ENCODE measurements at regions not wholly inside any gene's neighbourhood (a gene's known extent, or its start where the extent isn't known, plus 50 kb on each side); places are given as distances from the start of the nearest gene placed in this dataset.
"Not testable (repeated sequence)": the region's sequence is repeated elsewhere in the genome, so short reads cannot be mapped to it uniquely, and the experiment has no call there.

DNA sequence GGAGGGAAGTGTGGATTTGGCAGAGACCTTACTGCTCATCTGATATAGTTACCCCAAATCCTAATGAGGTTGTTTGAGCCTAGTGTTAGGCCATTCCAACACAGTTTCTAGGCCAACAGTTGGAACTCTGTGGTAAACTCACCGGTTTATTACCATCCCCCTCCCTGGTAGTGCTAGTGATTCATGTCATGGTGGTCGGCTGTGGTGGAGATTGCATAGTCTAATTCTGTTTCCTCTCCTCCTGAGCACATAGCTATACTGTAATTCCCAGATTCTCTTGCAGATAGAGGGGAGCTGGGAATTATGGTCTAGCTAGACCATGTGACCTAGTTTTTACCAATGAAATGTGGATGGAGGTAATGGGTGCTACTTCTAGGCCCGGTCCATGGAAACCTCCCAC lies 123.7 kb upstream of the KIF26B start:
- DNase-seq: no peak

DNA sequence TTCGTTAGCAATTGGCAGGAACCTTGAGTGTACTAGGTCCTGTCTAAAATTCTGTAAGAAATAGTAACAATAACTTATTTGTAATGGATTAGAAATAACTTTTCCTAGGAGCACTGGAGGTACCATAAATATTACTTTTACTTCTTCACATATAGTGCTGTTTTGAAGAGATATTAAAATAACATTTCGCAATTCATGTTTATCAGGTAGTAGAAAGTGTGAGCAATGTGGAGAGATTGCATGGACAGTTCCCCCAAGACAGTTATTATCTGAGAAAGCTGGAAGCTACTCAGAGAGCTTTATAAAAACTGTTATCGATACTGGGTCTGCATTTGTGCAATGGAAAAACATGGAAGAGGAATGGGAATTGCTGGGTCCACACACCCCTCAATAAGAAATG lies 128.5 kb upstream of the KIF26B start:
- DNase-seq: no peak

DNA sequence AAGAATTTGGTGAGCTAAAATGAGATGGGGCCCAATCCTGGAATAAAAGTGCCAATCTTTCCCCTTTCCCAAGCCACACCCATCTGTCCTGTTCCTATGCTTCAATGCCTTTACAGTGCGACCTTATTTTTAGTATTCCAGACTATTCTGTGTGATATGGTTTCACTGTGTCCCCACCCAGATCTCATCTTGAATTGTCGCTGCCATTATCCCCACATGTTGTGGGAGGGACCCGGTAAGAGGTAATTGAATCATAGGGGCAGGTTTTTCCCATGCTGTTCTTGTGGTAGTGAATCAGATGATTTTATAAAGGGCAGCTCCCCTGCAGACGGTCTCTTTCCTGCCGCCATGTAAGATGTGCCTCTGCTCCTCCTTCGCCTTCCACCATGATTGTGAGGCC lies 129.3 kb upstream of the KIF26B start:
- no peak for DNase-seq

DNA sequence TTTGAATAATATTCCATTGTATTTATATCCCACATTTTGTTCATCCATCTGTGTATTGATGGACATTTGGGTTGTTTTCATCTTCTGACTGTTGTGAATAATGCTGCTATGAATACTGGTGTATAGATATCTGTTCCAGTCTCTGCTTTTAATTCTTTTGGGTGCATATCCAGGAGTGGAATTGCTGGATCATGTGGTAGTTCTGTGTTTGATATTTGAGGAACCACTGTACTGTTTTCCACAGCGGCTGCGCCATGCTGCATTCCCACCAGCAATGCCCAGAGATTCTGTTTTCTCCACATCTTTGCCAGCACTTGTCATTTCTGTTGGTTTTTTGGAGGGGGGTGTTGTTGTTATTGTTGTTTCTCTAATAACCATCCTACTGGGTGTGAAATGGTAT lies 131.6 kb upstream of the KIF26B start:
- DNase-seq: no peak

DNA sequence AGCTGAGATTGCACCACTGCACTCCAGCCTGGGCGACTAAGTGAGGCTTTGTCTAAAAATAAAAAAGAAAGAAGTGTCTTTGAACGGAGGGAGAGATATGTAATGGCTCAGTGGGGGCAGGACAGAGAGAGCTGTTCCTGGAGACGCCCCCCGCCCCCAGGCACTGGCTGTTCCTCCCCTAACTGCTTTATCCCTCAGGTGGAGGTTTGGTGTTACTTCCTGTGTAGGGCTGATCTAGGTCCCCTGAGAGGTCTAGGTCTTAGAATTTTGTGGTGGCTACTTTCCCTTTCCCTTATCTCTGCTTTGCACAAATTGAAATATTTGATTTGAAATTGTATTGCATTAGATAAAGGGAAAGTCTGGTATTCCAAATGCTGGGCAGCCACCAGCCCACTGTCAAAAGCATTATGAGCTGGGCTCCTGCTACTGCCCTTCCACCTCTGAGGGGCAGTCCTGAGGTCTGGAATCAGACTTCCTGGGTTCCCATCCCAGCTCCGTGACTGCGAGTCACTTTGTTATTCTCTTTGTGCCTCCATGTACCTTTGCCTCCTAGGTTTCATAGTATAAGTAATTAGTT lies 134.8 kb upstream of the KIF26B start:
- DNase-seq: no peak

DNA sequence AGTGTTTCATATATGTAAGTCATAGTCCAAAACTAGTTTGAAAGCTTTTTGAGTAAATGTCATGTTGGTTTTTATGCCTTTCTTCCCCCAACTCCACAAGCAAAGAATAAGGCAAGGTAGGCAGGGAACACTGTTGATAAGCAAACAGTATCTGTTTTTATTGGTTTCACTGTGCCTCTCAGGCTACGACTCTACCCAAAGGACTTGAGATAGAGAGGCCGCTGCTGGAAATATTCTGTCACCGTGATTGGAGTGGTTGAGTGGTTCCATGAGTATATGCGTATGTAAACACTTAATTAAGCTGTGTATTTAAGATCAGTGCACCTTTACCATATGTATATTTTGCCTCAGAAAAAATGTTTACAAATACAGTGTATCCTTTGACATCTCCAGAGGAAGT lies 138.1 kb upstream of the KIF26B start:
- DNase-seq: no peak

DNA sequence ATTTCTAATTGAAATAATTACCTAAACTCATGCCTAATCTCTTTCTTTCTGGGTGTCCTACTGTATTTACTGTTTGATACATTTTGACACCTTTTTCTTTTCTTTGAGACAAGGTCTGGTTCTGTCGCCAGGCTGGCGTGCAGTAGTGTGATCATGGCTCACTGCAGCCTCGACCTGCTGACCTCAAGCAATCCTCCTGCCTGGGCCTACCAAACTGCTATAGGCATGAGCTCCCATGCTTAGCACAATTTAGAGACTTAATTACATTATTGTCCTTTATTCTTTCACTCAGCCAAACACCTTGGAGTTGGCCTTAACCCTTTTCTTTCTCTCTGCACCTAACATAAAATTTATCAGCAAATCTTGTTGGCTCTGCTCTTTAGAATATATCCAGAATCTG lies 139.8 kb upstream of the KIF26B start:
- DNase-seq: no peak

DNA sequence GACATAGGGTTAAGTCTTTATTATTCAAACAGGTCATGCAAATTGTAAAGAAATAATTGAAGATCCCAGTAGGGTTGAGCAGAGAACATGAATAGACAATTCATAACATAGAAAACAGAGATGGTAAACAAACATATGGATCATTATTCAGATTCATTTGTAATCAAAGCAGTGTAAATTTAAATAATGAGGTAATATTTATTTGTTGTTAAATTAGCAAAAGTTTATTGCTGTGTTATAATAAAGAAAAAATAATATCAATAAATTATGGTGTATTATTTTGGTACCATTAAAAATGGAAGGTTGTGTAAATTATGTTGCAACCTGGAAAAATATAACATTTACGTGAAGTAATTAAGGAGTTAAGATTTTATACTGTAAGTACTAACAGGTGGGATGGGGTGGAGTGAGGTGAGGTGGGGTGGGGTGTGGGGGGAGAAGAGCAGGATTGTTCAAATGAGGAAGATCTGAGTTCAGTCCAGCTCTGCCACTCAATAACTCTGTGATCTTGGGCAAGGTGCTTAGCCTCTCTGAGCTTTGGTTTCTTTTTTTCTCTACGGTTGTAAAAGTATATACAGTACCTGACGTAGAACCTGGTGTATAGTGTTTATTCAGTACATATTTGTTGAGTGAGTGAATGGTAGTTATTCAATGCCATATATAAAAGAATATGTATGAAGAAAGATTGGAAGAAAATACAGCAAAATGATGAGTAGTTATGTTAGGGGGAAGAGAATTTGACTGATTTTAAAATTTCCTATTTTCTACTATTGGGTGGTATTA lies 140.3 kb upstream of the KIF26B start:
- DNase-seq: no peak

DNA sequence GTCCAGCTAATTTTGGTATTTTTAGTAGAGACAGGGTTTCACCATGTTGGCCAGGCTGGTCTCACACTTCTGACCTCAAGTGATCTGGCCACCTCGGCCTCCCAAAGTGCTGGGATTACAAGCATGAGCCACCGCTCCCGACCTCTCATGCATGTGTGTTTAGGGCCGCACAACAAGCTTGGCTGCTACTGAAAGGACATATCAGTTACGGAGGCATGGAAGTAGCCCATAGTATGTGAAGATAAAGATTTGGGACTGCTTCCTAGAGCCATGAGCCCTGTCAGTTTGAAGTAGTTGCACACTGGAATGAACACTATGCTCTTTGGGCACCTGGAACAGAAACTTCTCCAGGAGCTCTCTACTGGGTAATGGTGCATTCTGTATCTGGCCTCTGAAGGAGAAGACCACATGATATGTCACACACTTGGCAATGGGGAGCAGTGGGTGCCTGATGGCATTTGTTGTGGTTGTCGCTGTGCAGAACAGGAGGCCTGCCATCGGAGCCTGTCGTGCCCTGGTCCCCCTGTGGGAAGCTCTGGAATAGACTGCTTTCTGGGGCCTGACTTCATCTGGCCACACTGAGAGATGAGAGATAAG lies 144.7 kb upstream of the KIF26B start:
- DNase-seq: no peak

DNA sequence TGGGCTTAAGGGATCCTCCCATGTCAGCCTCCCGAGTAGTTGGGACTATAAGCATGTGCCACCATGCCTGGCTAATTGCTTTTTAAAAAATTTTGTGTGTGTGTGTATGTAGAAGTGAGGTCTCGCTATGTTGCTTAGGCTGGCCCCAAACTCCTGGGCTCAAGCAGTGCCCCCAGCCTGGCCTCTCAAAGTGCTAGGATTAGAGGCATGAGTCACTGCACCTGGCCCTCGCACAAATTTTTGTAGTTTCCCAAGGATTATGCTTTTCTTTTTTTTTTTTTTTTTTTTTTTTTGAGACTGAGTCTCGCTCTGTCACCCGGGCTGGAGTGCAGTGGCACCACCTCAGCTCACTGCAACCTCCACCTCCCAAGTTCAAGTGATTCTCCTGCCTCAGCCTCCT lies 144.4 kb upstream of the HNRNPU start:
- DNase-seq: no peak

DNA sequence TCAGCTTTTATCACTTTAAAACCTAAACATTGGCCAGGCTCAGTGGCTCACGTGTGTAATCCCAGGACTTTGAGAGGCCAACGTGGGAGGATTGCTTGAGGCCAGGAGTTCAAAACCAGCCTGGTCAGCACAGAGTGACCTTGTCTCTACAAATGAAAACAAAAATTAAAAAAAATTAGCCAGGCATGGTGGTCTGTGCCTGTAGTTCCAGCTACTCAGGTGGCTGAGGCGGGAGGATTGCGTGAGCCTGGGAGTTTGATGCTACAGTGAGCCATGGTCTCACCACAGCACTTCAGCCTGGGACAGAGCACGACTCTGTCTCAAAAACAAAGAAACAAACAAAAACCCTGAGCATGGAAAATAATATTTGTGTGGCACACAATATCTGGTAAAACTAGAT lies 143.5 kb upstream of the HNRNPU start:
- no peak for DNase-seq

DNA sequence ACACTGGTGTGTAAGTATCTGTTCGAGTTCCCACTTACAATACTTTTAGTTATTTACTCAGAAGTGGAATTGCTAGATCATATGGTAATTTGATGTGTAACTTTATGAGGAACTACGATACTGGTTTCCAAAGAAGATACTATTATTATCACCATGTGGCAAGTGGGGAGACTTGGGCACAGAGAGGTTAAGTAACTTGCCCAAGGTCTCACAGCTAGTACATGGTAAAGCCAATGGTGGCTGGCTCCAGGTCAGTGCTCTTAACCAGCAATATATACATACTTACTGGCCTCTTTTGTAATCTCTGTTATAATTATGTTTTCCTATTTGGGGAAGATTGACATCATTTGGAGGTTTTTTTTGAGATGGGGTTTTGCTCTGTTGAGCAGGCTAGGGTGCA lies 138.9 kb upstream of the HNRNPU start:
- no peak for DNase-seq

DNA sequence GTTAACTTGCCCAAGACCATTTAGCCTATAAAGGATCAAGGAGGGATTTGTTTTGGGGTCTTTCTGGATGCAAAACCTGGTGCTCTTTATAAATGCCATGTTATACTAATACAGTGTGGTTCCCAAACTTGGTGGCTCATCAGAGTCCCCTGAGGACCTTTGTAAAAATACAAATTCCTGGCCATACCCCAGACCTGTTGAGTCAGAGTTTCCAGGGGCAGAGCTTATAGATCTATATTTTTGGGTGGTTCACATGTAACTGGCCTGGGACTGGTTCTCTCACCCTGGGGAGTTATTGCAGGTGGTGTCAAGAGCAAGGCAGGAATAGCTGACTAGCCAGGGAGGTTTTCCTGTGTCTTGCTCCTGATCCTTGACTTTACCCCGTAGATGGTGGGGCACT lies 136.9 kb upstream of the HNRNPU start:
- DNase-seq: no peak

DNA sequence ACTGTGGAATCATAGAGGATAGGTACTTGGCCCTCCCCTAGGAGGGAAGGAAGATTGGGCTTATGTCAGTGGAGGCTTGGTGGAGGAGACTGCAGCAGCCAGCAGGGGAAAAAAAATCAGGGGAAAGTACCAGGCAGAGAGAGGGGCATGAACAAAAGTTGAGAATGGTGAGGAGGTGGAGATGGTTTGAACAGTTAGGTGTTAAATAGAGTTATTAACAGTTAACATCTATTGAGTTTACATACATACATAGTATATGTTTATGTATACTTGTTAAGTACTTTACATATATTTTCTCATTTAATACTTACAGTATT lies 136.5 kb upstream of the HNRNPU start:
- no peak for DNase-seq

DNA sequence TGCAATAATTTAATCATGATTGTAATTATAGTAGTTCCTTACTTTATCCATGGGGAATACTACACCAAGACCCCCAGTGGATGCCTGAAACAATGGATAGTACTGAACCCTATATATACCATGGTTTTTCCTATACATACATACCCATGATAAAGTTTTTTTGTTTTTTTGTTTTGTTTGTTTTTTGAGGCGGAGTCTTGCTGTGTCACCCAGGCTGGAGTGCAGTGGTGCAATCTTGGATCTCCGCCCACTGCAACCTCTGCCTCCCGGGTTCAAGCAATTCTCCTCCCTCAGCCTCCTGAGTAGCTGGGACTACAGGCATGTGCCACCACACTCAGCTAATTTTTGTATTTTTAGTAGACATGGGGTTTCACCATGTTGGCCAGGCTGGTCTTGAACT lies 135.3 kb upstream of the HNRNPU start:
- DNase-seq: not testable (repeated sequence)

DNA sequence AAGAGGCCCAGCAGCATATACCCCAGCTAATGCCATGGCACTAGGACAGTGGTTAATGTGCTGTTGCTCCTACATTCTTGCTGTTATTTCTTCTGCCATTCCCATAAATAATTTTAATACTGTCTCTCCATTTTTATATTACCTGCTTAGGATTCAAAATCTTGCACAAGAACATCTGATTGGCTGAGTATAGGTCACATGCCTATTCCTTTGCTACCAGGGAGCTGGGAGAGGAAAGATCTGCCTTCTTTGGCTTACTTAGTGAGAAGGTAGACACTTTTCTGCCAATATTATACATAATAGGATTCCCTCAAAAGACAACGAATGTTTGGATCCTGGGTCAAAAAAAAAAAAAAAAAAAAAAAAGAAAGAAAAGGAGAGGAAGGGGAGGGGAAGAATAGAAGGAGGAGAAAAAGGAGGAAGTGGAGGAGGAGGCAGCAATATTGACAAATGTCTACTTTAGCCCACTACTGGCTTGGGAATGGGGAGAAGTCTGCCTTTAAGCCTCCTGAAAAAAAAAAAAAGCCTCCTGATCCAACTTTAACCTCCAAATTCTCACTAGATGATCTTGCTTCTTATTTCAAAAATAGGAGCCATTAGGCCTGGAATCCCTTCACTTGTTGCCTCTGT lies 134.5 kb upstream of the HNRNPU start:
- DNase-seq: no peak

DNA sequence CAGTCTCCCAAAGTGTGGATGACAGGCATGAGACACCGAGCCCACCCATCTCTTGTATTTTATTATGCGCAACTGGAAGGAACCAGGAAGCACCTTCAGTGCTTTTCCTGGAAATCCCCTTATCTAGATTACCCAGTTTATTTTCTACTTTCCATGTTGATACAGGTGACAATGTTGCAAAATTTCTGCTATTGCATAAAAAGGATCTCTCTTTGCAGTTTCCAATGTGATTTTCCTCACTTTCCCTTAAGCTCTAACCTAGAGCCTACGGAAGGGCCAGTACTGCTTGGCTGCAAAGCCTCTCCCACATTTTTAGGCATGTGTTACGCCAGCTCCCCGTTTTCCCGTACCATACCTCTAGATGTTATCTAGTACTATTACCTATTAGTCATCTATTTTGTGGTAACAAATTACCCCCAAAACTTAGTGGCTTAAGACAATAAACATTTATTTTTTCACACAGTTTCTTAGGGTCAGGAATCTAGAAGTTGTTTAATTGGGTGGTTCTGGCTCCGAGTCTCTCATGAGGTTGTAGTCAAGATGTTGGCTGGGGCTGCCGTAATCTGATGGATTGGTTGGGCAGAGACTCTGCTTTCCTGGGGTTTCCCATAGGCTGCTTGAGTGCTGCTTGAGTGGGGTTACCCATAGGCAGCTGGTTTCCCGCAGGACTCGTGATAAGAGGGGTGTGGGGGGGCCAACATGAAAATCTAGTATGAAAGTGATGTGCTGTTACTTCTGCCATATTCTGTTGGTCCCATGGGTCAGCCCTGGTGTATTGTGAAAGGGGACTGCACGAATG lies 131.5 kb upstream of the HNRNPU start:
- DNase-seq: no peak

DNA sequence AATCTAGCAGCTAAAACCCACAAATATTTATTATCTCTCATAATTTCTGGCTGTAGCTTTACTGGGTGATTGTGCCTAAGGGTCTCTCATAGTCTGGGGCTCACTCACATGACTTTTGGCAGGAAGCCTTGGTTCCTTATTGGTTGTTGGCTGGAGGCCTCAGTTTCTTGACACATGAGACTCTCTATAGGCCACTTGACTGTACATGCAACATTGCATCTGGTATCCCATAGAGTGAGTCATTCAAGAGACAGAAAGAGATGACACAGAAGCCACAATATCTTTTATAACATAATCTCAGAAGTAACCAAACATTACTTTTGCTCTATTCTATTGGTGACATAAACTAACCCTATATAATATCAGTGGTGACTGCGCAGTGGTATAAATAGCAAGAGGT lies 128.5 kb upstream of the HNRNPU start:
- DNase-seq: no peak

DNA sequence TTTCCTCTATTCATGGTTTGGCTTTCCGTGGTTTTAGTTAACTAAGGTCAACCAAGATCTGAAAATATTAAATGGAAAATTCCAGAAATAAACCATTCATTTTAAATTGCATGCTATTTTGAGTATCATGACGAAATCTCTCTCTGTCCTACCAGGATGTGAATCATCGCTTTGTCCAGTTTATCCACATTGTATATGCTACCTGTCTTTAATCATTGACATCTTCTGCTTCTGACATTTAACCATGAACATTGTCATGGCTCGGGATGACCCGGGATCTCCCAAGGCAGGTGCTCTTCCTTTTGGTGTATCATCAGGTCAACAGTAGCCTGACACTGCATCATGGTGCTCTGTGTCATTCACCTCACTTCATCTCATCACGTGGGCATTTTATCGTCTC lies 125.5 kb upstream of the HNRNPU start:
- no peak for DNase-seq

DNA sequence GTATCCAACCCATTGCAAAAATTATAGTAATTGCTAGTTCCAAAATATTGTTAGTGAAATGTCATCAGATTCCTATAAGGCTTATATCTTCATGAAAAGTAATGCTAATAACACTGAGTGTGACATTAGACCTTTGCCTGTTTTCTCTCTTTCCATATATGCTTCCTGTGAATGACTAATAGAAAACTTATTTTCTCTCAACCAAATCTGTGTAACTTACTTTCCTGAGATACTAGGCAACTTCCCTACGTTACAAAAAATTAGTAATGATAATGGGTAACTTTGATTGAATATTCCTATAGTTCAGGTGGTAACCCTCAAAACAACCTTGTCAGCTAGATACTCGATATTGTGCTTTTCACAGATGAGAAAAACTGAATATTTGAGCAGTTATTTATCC lies 124.2 kb upstream of the HNRNPU start:
- no peak for DNase-seq

DNA sequence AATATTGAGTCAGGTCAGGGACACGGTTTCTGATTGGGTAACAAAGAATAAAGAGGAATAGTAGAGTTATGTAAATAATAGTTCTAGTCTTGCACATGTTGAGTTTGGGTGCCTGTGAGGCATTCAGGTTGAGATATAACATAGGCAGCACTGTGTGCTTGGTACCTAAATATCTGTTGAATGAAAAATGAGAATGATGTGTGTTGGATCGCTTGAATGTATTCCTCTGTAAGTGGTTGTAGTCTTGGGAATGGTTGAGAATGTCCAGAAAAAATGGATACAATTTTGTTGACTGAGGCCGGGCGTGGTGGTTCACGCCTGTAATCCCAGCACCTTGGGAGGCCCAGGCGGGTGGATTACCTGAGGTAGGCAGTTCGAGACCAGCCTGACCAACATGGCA lies 116.3 kb upstream of the HNRNPU start:
- no peak for DNase-seq

DNA sequence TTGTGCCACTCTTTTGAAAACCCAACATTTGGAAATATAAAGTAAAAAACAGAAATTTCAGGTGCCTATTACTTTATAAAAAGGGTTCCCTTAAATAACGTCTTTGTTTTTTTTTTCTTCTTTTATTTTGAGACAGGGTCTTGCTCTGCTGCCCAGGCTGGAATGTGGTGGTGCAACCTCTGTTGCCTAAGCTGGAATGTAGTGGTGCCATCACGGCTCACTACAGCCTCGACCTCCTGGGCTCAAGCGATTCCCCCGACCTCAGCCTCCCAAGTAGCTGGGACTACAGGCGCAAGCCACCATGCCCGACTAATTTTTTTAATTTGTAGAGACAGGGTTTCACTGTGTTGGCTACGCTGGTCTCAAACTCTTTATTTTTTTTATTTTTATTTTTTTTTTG lies 110.2 kb upstream of the HNRNPU start:
- no peak for DNase-seq

DNA sequence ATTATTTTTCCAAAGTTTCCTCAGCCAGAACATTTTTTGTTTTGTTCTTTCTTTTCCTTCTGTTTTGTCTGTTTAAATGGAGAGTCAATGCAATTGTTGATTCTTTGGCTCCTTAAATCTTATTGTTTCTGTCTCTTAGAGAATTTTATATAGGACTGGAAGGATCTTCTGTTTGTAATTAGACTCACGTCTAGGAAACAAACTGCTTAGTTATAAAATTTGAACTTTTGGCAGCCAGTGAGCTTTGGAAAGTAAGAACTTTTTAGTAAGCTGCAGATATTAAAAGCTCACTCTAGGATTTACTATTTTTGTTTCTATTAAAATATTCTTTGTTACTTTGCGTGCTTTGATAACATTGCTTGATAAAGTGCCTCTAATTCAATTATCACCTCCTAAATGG lies 109.8 kb upstream of the HNRNPU start:
- DNase-seq: no peak

Data from right lung (tissue), 2 donors.